ENCODE measurements at regions not wholly inside any gene's neighbourhood (a gene's known extent, or its start where the extent isn't known, plus 50 kb on each side); places are given as distances from the start of the nearest gene placed in this dataset.

GRCh38 chr5:98586581-98586980 lies 186.9 kb upstream of the RGMB start:
- no peak for DNase-seq

GRCh38 chr5:98587166-98587565 lies 186.3 kb upstream of the RGMB start:
- DNase-seq: no peak

- no peak for DNase-seq
Measured at GRCh38 chr5:98588215-98588614, 185.2 kb upstream of the RGMB start.

GRCh38 chr5:98593418-98593817 lies 180.0 kb upstream of the RGMB start:
- DNase-seq: no peak

GRCh38 chr5:98594098-98594497 lies 179.4 kb upstream of the RGMB start:
- no peak for DNase-seq

GRCh38 chr5:98599016-98599415 lies 174.4 kb upstream of the RGMB start:
- no peak for DNase-seq

- no peak for DNase-seq
Measured at GRCh38 chr5:98602534-98603112, 170.8 kb upstream of the RGMB start.

GRCh38 chr5:98603456-98603855 lies 170.0 kb upstream of the RGMB start:
- no peak for DNase-seq

- DNase-seq: no peak
Measured at GRCh38 chr5:98604301-98604700, 169.2 kb upstream of the RGMB start.

GRCh38 chr5:98604721-98605425 lies 168.6 kb upstream of the RGMB start:
- DNase-seq: no peak

GRCh38 chr5:98605426-98605825 lies 168.0 kb upstream of the RGMB start:
- no peak for DNase-seq

GRCh38 chr5:98606961-98607360 lies 166.5 kb upstream of the RGMB start:
- DNase-seq: no peak

GRCh38 chr5:98608052-98608451 lies 165.4 kb upstream of the RGMB start:
- no peak for DNase-seq

- DNase-seq: no peak
Measured at GRCh38 chr5:98614341-98614740, 159.1 kb upstream of the RGMB start.

GRCh38 chr5:98621821-98622220 lies 151.6 kb upstream of the RGMB start:
- DNase-seq: no peak

GRCh38 chr5:98624145-98624880 lies 149.2 kb upstream of the RGMB start:
- no peak for DNase-seq

- no peak for DNase-seq
Measured at GRCh38 chr5:98627121-98627520, 146.3 kb upstream of the RGMB start.

- no peak for DNase-seq
Measured at GRCh38 chr5:98630621-98631020, 142.8 kb upstream of the RGMB start.

GRCh38 chr5:98631311-98632054 lies 142.0 kb upstream of the RGMB start:
- no peak for DNase-seq

- DNase-seq: no peak
Measured at GRCh38 chr5:98635656-98636055, 137.8 kb upstream of the RGMB start.

- no peak for DNase-seq
Measured at GRCh38 chr5:98637116-98637515, 136.3 kb upstream of the RGMB start.

GRCh38 chr5:98637557-98637956 lies 135.9 kb upstream of the RGMB start:
- DNase-seq: no peak

- DNase-seq: no peak
Measured at GRCh38 chr5:98638111-98638510, 135.4 kb upstream of the RGMB start.

- no peak for DNase-seq
Measured at GRCh38 chr5:98638701-98639100, 134.8 kb upstream of the RGMB start.

Measured in MV-4-11 (cell line).